NCI-H1436 treated with DMSO at 0.1 percent for 48 hours (cell line): ENCODE measurements at regions not wholly inside any gene's neighbourhood (a gene's known extent, or its start where the extent isn't known, plus 50 kb on each side); places are given as distances from the start of the nearest gene placed in this dataset.
"Not testable (repeated sequence)": the region's sequence is repeated elsewhere in the genome, so short reads cannot be mapped to it uniquely, and the experiment has no call there.

Experiments
- DNase-seq: peaks from one replicate; lab custom pipeline; 2025; lab: John Stamatoyannopoulos, UW

DNA sequence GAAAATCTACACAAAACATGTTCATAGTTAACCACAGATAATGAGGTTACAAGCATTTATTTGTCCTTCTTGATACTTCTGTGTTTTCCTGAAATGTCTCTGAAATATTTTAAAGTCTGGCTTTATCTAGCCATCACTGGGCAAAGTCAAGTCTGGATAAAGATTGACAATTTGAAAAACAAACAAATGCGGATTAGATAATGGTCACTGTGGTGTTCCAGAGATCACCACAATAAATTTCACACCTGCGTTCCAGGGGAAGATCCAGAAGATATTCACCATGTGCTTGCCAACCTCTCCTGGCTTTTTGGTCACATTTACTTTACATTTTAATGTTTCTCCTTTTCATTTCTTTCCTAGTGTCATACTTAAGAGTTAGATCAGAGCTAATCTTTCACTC, 109.7 kb upstream of the CCDC28A start:
- no peak for DNase-seq

DNA sequence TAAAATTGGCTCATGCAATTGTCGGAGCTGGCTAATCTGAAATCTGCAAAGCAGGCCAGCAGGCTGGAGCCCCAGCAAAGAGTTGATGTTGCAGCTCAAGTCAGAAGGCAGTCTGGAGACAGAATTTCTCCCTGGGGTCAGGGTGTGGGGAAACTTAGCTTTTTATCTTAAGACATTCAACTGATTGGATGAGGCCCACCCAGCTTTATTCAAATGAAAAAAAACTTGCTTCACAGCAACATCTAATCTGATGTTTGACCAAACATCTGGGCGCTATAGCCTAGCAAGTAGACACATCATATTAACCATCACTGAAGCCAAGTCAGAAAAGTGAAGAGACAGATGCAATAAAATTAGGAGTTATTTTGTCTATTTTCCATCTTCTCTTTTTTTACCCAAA, 108.8 kb upstream of the CCDC28A start:
- no peak for DNase-seq

DNA sequence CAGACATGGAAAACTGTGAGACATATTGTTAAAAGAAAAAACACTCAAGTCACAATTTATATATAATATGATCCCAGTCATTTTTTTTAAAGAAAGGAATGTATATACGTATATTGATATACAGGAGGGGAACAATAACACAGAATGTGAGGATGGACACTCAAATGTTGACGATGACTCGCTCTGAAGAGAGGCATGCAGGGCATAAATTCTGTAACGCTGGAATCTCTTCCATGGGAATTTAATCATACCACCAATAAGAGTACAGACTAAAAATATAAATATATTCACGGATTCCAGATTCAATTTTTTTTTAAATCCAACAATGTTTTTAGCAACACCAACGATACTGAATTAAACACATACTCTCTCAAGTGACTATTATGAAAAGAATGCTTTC, 106.9 kb upstream of the CCDC28A start:
- DNase-seq = no peak

DNA sequence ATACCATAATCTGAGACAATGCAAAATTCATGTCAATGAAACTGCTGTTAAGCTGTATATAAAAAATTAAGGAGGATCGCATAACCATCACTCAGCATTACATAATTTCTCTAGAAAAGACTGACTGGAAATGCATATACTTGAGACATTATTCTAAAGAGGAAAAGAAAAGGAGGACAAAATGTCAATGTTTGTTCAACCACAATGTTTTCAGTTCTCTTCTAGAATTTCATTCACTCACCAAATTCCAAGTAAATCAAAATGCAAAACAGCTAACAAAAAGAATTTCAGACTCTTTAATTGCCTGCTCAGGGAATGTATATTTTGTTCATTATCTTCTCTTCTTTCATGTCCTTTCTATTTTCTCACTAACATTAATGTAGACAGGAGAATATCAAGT, 106.2 kb upstream of the CCDC28A start:
- DNase-seq = no peak

DNA sequence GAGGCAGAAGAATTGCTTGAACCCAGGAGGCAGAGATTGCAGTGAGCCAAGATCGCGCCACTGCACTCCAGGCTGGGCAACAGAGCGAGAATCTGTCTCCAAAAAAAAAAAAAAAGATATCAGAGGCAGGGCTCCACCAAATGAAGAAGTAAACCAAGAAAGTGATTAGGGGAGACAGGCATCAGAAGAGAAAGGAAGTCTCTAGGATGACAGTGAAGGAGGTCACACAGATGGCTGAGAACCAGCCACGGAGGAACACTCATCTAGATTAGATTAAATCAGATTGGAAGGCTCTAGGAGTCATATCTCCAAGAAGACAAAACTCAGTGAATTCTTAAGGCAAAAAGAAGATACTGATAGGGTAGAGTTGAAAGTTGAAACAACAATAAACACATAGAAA, 102.2 kb upstream of the CCDC28A start:
- DNase-seq = no peak

- DNase-seq = no peak
Observed at GRCh38 chr6:138673346-138674014, 100.1 kb upstream of the CCDC28A start.

GRCh38 chr6:138674444-138674843, 99.1 kb upstream of the CCDC28A start:
- not testable (repeated sequence) for DNase-seq

DNA sequence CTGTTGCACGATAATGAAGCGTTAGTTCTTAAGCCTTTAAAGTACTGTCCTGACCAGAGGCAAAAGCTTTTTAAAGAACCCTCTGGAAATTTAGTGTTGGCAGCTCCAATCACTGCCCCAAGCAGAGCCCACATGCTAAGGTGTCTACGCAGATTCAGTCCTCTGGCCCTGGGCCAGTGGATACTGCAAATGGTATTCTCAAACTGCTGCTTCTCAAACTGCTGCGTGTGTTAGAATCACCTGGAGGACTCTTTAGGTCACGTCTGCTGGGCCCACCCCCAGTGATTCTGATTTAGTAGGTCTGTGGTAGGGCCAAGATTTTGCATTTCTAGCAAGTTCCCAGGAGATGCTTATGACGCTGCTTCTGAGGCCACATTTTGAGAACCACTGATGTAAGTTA, 96.0 kb upstream of the CCDC28A start:
- no peak for DNase-seq

GRCh38 chr6:138678168-138678567, 95.4 kb upstream of the CCDC28A start:
- no peak for DNase-seq

- DNase-seq = no peak
Observed at GRCh38 chr6:138680085-138680484, 93.5 kb upstream of the CCDC28A start.

DNA sequence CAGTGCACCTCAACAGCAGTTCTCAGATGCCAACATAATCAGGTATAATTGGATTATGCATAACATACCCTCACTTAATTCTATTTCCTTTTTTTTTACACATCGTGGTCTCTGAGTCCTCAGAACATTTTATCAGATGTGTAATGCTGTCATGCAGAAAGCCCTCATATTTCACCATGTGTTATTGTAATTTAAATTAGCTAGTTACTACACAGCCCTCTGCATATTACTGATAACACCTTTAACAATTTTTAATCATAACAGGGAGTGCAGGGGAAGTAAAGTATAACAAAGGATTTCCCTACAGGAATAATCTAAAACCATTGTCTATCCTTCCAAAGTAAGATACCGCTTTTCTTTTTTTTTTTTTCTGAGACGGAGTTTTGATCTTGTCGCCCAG, 91.9 kb upstream of the CCDC28A start:
- no peak for DNase-seq

DNA sequence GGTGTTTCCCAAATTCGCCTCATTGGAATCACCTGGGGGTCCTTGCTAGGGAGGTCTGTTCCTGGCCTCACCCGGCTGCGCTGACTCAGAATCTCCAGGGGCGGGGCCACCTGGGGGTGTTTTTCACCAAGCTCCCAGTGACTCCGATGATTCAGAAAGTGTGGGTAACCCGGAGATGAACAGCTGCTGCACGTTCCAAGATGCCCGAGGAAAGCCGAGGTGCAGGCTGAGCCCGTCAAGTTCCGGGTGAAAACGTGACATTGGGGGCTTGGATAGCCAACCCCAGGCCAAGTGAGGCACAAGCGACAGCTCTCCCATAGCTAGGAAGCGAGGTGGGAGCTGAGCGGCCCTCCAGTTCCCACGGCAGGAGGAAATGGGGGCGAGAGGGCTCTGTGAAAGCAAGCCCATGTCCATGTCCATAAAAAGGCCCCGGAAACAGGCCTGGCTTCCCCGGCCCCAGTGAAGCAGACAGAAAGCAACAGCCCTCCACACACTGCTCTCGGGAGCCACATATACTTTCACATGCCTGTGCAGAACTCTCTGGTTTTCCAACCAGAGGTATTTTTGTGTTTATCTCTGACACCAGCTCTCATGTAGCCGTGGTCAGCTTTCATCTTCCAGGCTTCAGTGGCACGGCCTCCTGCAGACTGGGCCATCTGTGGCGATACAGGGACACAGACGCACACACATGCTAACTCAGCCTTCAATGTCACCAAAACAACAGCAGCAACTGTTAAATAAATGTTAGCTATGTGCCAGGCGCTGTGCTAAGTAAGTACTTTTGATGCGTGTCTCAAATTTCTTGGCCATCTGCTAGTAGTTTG, 90.7 kb upstream of the CCDC28A start:
- no peak for DNase-seq

DNA sequence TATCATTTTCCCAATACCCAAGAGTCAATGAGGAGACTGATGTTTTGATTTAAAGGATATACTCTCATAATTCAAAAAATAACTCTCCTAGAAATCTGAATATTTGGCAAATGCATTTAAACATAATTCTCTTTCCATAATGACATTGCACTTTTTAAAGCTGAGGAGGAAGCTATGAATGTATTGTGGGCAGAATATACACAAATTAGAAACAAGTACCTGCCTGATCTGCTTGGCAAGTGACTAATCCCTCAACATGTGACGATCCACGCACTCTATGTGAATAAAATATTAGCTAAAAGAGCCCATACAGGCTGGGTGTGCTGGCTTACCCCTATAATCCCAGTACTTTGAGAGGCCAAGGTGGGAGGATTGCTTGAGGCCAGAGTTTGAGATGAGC, 88.3 kb upstream of the CCDC28A start:
- no peak for DNase-seq

DNA sequence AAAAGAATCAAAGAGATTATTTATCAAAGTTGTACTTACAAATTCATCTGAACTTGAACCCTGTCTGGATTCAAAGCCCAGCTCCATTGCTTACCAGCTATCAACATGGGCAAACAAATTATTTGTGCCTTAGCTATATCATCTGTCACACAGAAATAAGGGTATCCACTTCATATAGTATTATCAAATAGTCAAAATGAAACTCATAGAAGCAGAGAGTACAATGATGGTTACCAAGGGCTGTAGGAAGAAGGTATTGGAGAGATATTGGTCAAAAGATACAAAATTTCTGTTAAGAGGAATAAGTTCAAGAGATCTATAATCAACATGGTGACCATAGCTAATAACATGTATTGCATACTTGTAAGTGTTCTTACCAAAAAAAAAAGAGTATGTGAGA, 87.8 kb upstream of the CCDC28A start:
- DNase-seq = no peak

- DNase-seq = no peak
Observed at GRCh38 chr6:138688580-138688979, 85.0 kb upstream of the CCDC28A start.

DNA sequence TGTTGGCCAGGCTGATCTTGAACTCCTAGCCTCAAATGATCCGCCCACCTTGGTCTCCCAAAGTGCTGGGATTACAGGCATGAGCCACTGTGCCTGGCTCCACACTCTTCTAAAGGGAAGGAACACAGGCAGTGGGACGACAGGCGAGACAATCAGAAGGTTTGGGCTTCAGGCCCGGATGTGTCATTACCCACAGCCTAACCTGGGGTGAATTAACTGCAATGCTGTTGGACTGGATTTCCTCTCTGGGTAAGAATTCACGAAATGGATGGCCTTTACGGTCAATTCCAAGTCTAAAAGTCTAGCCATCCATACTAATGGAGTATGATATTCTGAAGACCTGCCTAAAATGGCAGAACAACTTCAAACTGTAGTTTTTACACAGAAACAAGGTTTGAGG, 83.7 kb upstream of the CCDC28A start:
- DNase-seq = no peak

GRCh38 chr6:138690975-138691594, 82.5 kb upstream of the CCDC28A start:
- DNase-seq = no peak

DNA sequence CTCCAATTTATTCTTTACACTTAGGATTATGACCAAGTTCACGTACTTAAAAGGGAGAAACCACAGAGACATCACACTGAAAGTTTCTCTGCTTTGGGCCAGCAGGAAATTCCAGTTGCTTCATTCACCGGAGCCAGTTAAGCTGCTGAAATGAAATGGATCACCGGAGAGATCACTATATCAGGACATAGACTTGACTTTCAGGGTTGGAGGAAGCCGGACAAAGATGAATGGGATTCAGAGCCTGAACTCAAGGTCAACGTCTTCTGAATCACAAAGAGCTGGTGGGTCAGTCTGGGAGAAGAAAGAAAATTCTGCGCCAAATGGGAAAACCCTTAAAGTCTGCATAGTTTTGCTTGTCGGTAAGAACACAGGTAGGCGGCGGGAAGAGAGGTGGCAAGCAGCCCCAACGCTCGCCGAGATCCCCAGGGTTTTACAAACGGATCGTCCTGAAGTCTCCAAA, 81.9 kb upstream of the CCDC28A start:
- DNase-seq = no peak

GRCh38 chr6:138692058-138692977, 81.3 kb upstream of the CCDC28A start:
- DNase-seq = no peak

DNA sequence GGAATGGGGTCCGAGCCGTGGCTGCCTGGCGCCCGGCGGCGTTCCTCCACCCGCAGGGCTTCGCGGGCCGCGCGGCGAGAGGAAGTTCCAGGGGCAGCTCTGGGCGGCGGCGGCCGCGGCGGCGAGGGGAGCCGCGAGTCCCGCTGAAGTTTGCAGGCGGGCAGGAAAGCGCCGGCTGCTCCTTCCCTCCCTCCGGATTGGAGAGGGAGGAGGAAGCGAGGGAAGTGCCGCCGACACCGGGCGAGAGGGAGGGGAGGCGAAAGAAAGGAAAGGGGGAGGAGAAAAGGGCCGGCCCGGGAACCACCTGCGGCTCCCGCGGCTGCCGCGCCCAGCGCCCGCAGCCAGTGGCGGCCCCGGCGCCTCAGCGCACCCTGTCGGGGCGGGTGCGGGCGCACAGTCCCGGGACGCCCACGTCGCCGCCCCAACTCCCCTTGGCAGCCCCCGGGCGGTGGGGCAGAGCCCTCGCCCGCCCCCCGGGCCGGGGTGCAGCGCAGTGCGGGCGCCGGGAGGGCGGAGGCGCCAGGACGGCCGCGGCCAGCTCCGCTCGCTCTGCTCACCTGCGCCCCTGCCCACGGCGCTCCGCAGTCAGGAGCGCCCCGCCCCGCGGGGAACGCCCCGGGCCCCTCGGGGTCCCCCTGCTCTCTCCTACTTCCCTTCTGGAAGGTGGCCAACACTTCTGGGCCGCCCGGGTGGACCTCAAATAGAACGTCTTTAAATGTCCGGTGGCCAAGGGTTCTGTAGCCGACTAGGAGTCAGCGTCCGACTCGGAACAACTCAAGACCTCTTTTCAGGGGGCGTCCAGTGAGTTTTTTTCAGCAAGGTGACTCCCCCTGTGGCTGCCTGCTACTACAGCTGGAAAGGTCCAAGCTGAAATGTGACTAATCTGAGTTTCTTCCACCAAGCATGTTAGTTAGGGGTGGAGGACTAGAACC, 80.3 kb upstream of the CCDC28A start:
- no peak for DNase-seq

- DNase-seq = no peak
Observed at GRCh38 chr6:138695193-138695592, 78.4 kb upstream of the CCDC28A start.
